GM12891 (cell line): ENCODE measurements at regions not wholly inside any gene's neighbourhood (a gene's known extent, or its start where the extent isn't known, plus 50 kb on each side); places are given as distances from the start of the nearest gene placed in this dataset.

Source experiments
- DNase-seq: peaks from one replicate; pipeline ENCODE4 v3.0.0; 2011; ENCODE audit warnings: low spot score; ENCODE audit not compliant: insufficient read length
- FAIRE-seq: peaks from 2 replicates; lab custom pipeline; 2011; peaks lifted over from hg19 to GRCh38; lab: Jason Lieb, UNC
- PAX5 ChIP-seq: IDR thresholded peaks from 2 replicates; pipeline ENCODE4 v1.6.1; 2011; ENCODE audit warnings: low read length, moderate library complexity, mild to moderate bottlenecking; ENCODE audit not compliant: insufficient read depth, severe bottlenecking
- POLR2A ChIP-seq: IDR thresholded peaks from 2 replicates; pipeline ENCODE4 v1.6.1; 2011; ENCODE audit warnings: low read depth, low read length, control low read depth
- POLR2AphosphoS5 ChIP-seq: IDR thresholded peaks from 2 replicates; pipeline ENCODE4 v1.6.1; 2011; ENCODE audit warnings: low read depth, low read length, control low read depth
- POU2F2 ChIP-seq: IDR thresholded peaks from 2 replicates; pipeline ENCODE4 v1.6.1; 2011; ENCODE audit warnings: low read depth, mild to moderate bottlenecking, control low read depth, low read length, moderate library complexity
- SPI1 ChIP-seq: IDR thresholded peaks from 2 replicates; pipeline ENCODE4 v1.6.1; 2011; ENCODE audit warnings: low read depth, low read length, control low read depth
- TAF1 ChIP-seq: IDR thresholded peaks from 2 replicates; pipeline ENCODE4 v1.6.1; 2011; ENCODE audit warnings: low read depth, low read length, control low read depth

- DNase-seq (no peak), FAIRE-seq (no peak)
- no peak for TF ChIP-seq TAF1
- no peak for TF ChIP-seq POLR2AphosphoS5
- no peak for TF ChIP-seq SPI1
- TF ChIP-seq POLR2A = no peak
- TF ChIP-seq PAX5 = no peak
- TF ChIP-seq POU2F2 = no peak
Measured at GRCh38 chr10:11393858-11394257, 217.6 kb downstream of the USP6NL start.

DNA sequence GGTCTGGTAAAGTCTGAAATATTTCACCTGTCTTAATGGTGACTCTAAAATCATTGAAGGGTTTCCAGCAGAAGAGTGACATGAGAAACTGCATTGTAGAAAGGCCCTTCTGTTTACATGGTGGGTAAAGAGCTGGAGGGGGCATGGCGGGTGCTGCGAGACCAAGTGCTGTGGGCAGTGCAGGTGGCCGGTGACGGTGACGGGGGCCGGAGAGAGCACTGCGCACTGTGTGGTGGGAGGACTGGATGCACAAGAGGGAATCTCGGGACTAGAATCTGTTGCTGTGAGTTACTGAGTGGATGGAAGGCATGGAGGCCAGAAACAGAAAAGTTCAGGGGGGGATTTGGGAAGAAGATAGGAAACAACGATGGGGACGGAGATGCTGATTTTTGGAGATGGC, 218.7 kb downstream of the USP6NL start:
- DNase-seq (no peak), FAIRE-seq (no peak)
- TF ChIP-seq POLR2AphosphoS5 (no peak), POLR2A (no peak), SPI1 (no peak), POU2F2 (no peak), PAX5 (no peak), TAF1 (no peak)

- FAIRE-seq = no peak
- TF ChIP-seq SPI1 (no peak), POLR2A (no peak), POLR2AphosphoS5 (no peak), POU2F2 (no peak), PAX5 (no peak), TAF1 (no peak)
Measured at GRCh38 chr10:11388996-11389395, 222.5 kb downstream of the USP6NL start.

DNA sequence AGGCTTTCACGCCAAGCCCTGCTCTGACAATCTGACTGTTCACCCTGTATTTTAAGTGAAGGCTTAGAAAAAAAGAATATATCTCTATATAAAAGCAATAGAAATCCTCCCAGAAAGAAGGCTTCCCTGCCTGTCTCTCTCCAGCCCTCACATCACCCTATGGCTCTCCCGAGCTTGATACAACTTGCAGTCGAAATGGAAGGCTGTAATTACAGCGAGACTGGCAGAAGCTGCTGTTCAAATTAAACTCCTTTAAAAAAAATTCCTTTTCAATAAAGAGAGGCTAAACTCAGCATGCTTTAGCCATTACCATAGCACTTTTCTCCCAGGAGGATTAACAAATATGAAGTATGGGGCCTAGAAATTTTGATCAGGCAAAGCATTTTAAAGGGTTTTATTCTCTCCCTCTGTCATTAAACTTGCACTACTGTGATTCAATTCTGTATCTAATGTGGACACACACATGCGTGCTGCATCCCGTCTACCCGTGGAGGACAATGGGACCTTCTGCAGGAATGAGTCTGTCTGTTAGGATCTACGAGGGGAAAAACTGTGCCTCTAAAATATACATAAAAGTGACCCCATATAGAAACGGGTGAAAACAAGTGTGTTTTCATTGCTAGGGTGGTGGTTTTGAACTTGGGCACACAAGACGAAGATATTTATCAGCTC, 223.8 kb downstream of the USP6NL start:
- FAIRE-seq (no peak), DNase-seq (no peak)
- TF ChIP-seq POU2F2 = no peak
- no peak for TF ChIP-seq PAX5
- TF ChIP-seq POLR2A = no peak
- TF ChIP-seq POLR2AphosphoS5 = no peak
- no peak for TF ChIP-seq TAF1
- no peak for TF ChIP-seq SPI1

More at GRCh38 chr10:11388996-11389395, 222.5 kb downstream of the USP6NL start:
- no peak for DNase-seq

GRCh38 chr10:11387044-11387443, 224.4 kb downstream of the USP6NL start:
- TF ChIP-seq POU2F2 = no peak
- DNase-seq (no peak), FAIRE-seq (no peak)
